ENCODE measurements at regions not wholly inside any gene's neighbourhood (a gene's known extent, or its start where the extent isn't known, plus 50 kb on each side); places are given as distances from the start of the nearest gene placed in this dataset.

DNA sequence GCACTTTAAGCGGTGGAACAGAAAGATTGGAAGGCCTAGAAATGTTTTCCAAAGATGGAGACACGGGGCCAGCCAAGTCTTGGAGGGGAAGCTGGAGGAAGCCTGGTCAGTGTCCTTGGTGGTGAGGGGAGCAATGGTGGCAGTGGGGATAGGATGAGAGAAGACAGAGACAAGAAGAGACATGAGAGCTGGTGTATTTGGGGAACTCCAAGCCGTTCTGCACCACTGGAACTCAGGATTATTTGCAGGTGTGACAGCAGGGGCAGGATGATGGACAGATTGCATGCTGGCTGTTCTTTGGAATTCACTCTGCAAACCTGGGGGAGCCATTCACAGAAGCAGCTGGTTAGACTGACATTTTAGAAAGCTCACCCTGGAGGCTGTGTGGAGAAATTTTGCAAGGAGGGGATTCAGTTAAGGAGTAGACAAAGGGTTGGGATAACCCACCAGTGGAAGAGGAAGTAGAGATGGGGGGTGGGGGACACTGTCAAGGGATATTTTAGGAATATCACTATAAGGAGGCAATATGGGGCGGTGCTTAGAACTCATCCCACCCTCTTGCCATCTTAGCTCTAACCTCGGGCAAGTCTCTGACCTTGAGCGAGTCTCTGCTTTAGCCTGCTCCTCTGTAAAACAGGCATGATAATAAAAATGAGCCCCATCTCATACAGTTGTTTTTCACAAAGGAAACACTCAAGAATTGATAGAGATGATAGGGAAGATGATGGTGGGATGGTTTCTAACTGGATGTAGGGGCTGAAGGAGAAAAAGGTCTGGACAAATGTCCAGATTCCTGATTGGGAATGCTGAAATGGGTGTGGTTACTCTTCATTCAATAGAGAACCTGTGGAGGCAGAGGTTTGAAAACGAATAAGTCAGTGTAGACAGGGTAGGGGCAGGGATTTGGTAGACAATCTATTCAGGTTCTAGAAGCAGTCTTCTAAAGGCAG is 175.8 kb downstream of the MYCN start:
- H3F3A ChIP-seq (ENCODE audit: low read depth) = no peaks in the 10 kb centered on the region
- H3K27me3 ChIP-seq (ENCODE audit: insufficient read depth, low read length, poor library complexity, severe bottlenecking) = no peaks in the 10 kb centered on the region
- H3K4me3 ChIP-seq (ENCODE audit: low read length, poor library complexity, severe bottlenecking) = no peak overlapping the region
- H3K9me2 ChIP-seq (replicated peaks; ENCODE audit: low read depth, low read length) = no peaks in the 10 kb centered on the region
- H2AFZ ChIP-seq (ENCODE audit: low read length) = no peak overlapping the region
- no peaks in the 10 kb centered on the region for H3K4me1 ChIP-seq (ENCODE audit: insufficient read depth, low read length, poor library complexity, severe bottlenecking)
- no peaks in the 10 kb centered on the region for H4K20me1 ChIP-seq (ENCODE audit: insufficient read depth, low read length, poor library complexity, severe bottlenecking)
- H3K9ac ChIP-seq (ENCODE audit: low read depth, low read length, poor library complexity, severe bottlenecking) = no peak overlapping the region
- H3K36me3 ChIP-seq (ENCODE audit: insufficient read depth, low read length) = no peaks in the 10 kb centered on the region
- no peaks in the 10 kb centered on the region for H3K9me3 ChIP-seq (ENCODE audit: insufficient read depth, low read depth, low read length)
- TF ChIP-seq EZH2phosphoT487 (IDR thresholded peaks at IDR 0.05; ENCODE audit: borderline replicate concordance) = no peak
- TF ChIP-seq, protein P1, sequence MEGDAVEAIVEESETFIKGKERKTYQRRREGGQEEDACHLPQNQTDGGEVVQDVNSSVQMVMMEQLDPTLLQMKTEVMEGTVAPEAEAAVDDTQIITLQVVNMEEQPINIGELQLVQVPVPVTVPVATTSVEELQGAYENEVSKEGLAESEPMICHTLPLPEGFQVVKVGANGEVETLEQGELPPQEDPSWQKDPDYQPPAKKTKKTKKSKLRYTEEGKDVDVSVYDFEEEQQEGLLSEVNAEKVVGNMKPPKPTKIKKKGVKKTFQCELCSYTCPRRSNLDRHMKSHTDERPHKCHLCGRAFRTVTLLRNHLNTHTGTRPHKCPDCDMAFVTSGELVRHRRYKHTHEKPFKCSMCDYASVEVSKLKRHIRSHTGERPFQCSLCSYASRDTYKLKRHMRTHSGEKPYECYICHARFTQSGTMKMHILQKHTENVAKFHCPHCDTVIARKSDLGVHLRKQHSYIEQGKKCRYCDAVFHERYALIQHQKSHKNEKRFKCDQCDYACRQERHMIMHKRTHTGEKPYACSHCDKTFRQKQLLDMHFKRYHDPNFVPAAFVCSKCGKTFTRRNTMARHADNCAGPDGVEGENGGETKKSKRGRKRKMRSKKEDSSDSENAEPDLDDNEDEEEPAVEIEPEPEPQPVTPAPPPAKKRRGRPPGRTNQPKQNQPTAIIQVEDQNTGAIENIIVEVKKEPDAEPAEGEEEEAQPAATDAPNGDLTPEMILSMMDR (conservative IDR thresholded peaks at IDR 0.05; ENCODE audit: low read length) = no peak
- H3K79me2 ChIP-seq (ENCODE audit: insufficient read depth, low read length) = no peaks in the 10 kb centered on the region
- no peak overlapping the region for H3K4me2 ChIP-seq (ENCODE audit: low read depth, low read length, poor library complexity, severe bottlenecking)

GRCh38 chr2:16115291-16115690 is 174.9 kb downstream of the MYCN start:
- Histone ChIP-seq H3K79me2 (ENCODE audit: insufficient read depth, low read length) (no peaks in the 10 kb centered on the region), H3K9ac (ENCODE audit: low read depth, low read length, poor library complexity, severe bottlenecking) (no peak overlapping the region), H3F3A (ENCODE audit: low read depth) (no peaks in the 10 kb centered on the region), H3K4me1 (ENCODE audit: insufficient read depth, low read length, poor library complexity, severe bottlenecking) (no peaks in the 10 kb centered on the region), H3K4me3 (ENCODE audit: low read length, poor library complexity, severe bottlenecking) (no peak overlapping the region), H3K36me3 (ENCODE audit: insufficient read depth, low read length) (no peaks in the 10 kb centered on the region), H2AFZ (ENCODE audit: low read length) (no peak overlapping the region), H3K4me2 (ENCODE audit: low read depth, low read length, poor library complexity, severe bottlenecking) (no peak overlapping the region), H3K27me3 (ENCODE audit: insufficient read depth, low read length, poor library complexity, severe bottlenecking) (no peaks in the 10 kb centered on the region), H4K20me1 (ENCODE audit: insufficient read depth, low read length, poor library complexity, severe bottlenecking) (no peaks in the 10 kb centered on the region), H3K9me2 (replicated peaks; ENCODE audit: low read depth, low read length) (no peaks in the 10 kb centered on the region), H3K9me3 (ENCODE audit: insufficient read depth, low read depth, low read length) (no peaks in the 10 kb centered on the region)
- TF ChIP-seq, protein P1 (conservative IDR thresholded peaks at IDR 0.05; ENCODE audit: low read length) = no peak
- no peak for TF ChIP-seq EZH2phosphoT487 (IDR thresholded peaks at IDR 0.05; ENCODE audit: borderline replicate concordance)

DNA sequence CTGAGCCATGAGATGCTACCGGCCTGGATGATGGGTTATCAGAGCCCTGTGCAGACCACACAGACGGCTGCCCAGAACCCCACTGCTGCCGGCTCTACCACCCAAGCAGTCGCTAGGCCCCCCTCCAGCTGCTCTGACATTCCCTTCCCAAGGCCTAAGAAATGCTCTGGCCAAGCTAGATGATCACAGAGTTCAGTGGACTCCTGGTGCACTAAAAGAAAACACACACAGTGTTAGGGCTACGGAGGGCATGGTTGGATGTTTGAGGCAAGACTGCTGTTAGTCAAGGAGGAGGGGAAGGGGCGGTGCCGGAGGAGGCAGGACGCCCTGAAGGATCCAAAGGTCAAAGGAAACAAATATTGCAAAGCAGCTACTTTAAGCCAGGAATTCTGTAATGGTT is 174.5 kb downstream of the MYCN start:
- Histone ChIP-seq H3K4me2 (ENCODE audit: low read depth, low read length, poor library complexity, severe bottlenecking) (no peak overlapping the region), H3K9ac (ENCODE audit: low read depth, low read length, poor library complexity, severe bottlenecking) (no peak overlapping the region), H3K4me3 (ENCODE audit: low read length, poor library complexity, severe bottlenecking) (no peak overlapping the region)

More for the DNA sequence above, 174.5 kb downstream of the MYCN start:
- H2AFZ ChIP-seq (ENCODE audit: low read length) = no peak overlapping the region
- no peaks in the 10 kb centered on the region for H3K27me3 ChIP-seq (ENCODE audit: insufficient read depth, low read length, poor library complexity, severe bottlenecking)
- H3K79me2 ChIP-seq (ENCODE audit: insufficient read depth, low read length) = no peaks in the 10 kb centered on the region
- H3K4me1 ChIP-seq (ENCODE audit: insufficient read depth, low read length, poor library complexity, severe bottlenecking) = no peaks in the 10 kb centered on the region
- TF ChIP-seq, protein P1 (conservative IDR thresholded peaks at IDR 0.05; ENCODE audit: low read length) = no peak
- TF ChIP-seq EZH2phosphoT487 (IDR thresholded peaks at IDR 0.05; ENCODE audit: borderline replicate concordance) = no peak
- no peaks in the 10 kb centered on the region for H3K36me3 ChIP-seq (ENCODE audit: insufficient read depth, low read length)
- no peaks in the 10 kb centered on the region for H4K20me1 ChIP-seq (ENCODE audit: insufficient read depth, low read length, poor library complexity, severe bottlenecking)
- no peaks in the 10 kb centered on the region for H3K9me2 ChIP-seq (replicated peaks; ENCODE audit: low read depth, low read length)
- no peaks in the 10 kb centered on the region for H3K9me3 ChIP-seq (ENCODE audit: insufficient read depth, low read depth, low read length)
- no peaks in the 10 kb centered on the region for H3F3A ChIP-seq (ENCODE audit: low read depth)
